ENCODE measurements at regions not wholly inside any gene's neighbourhood (a gene's known extent, or its start where the extent isn't known, plus 50 kb on each side); places are given as distances from the start of the nearest gene placed in this dataset.
"Not testable (repeated sequence)": the region's sequence is repeated elsewhere in the genome, so short reads cannot be mapped to it uniquely, and the experiment has no call there.

DNA sequence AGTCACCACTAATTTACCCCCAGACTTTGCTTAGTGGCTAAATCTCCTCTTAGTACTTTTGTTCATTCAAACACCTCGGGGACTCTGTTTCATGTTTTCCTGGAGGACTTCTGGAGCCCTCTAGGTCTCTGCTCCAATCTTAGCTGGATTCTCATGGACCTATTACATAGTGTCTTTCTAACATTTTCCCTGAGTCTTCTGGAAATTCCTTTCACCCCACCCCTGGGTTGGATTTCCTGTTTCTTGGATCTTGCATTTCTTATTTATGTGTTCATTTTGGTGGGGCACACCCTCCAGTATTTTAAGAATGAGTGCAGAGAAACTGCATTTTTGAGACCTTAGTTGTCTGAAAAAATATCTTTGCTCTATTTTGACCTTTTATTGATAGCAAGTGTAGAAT, 220.1 kb downstream of the BLID start:
- DNase-seq = no peak

DNA sequence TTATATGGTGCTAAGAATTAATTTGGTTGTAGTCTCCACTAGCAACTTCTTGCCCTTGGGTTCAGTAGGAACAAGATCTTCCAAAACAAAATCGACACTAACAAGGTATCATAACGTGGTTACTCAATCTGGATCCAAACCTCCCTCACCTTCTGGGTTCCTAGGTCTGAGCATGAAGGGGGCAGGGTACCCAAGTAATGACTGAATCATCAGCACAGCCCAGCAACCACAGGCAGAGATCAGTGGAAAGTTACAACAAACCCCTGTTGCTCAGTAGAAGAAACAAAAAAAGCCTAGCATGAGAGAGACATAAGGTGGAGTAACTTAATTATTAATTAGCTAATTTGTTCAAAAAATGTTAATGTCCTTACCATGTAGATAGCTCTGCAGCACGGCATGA, 221.4 kb downstream of the BLID start:
- no peak for DNase-seq

DNA sequence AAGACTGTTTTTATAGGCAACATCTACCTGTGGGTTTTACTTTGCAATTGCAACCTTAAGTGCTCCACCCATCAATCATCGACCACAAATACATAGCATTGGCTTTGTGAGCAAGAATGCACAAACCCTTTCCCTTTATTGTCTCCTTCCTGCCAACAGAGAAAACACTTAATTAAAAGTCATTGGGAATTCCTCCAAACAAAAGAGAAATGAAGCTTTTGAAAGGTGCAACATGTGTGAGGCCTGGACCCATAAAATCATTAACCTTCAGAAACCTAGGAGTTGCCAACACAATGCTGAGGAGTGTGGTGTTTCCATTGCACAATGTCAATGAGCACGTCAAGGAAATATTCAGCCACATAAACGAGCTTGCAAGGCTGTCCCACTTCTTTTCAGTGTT, 223.2 kb downstream of the BLID start:
- DNase-seq = no peak

DNA sequence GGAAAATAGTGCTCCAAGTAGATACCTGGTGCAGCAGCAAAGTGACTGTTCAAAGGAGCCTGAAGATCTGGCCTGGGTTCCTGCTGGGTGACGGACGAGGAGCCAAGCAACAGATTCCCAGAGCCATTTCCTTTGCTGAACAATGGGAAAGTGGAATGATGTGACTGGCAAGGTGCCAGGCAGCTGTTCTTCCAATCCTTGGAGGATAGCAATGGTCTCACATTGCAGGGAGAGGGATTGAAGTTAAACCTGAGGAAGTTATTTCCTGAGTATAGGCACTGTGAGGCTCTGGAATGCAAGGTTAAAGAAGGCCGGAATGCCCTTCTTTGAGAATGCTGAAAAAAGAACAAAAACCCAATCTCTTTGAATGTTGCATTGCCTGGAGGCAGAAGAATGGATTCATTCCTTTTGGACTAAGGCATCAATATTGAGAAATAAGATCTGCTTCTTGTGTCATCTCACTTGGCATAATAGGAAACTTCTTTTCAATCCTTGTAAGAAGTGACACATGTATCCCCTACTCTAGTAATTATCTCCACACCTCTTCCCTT, 223.8 kb downstream of the BLID start:
- DNase-seq = no peak

DNA sequence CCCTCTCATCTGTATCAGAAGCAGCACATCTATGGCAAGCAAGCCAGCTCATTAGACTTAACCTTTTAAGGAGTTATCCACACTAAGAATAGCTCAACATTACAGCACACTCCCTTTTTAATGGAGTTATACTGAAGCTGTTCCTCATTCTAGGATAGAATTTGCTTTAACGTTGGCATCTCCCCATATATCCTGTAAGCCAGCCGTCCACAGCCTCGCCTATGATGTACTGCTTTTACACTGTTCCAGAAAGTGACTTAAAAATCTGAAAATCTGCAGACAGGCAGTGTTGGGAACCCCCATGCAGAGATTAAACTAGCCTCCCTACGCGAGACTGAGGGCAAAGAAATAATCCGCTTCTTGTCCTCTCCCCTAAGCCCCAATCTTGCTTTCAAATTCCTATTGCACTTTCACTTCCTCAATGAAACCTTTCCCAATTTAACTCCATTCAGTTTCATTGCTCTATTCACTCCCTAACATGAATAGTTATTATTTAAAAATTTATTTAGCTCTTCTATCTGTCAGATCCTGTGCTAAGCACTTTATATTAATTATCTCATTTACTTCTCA, 225.0 kb downstream of the BLID start:
- no peak for DNase-seq

DNA sequence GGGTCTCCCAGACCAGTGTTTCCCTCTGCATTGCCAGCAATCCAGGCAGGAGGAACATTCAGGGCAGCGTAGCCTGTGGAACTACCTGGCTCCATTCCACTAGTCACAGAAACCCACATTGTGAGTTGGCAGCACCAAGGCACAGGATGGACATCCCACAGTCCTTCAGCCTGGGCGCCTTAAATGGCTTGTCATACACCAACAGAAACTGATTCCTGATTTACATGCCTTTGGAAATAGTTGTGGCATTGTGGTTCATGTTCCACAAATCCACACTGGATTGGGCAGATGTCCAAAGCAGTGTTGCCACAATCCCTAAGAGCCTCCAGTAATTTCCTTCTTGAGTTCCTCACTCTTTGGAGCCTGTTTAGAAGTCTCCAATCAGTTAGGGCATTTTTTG, 225.6 kb downstream of the BLID start:
- no peak for DNase-seq

DNA sequence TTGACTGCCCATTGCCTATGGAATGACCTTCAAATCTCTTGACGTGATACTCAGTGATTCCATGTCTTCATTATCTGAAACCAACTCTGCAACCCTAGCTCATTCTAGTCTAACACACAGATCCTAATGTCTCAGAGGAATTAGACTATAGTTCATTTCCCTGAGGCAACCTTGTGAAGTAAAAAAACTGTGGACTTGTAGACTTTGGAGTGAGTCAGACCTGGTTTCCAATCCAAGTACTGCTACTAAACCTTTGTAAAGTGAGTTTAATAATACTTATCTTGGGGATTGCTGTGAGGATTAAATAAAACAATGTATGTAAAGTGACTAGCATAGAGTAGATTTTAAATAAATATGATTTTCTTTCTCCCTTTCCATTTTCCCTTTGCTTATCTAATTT, 226.1 kb downstream of the BLID start:
- DNase-seq = no peak

DNA sequence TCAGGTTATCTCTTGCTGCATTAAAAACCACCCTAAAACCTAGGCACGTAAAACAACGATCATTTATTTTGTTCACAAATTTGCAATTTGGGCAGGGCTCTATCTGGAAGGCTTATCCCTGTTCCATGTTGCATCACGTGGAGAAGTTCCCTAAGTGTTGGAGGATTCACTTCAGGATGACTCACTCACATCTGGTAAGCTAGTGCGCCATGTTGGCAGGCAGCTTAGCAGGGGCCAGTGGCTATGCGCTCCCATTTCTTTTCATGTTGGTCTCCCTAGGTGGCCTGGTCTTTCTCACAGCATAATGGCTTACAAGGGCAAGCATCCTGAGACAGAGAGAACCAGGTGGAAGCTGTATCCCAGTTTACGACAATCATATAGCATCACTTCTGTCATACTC, 226.8 kb downstream of the BLID start:
- DNase-seq = no peak

DNA sequence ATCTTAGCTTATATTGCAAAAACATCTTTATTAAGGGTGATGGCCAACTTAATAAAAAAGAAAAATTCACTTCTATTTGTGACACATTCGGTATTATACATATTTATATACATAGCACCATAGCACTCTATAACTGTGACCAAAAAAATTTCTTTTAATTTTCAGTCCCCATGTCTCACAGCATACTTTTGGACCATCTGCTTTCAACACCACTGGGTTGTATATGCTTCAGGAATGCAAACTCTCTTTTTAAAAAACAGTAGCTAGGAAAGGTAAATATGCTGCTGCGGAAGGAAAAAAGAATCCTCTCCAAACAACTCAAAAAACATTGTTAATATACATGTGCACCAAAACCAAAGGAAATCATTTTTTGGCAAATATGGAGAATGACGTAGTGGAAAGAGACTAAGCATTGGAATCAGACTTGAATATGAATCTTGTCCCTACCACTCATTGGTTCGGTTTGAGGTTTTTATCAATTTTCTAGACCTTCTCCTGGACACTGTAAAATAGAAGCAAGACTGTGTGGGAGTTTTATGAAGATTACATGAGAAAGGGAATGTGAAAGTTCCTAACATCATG, 227.9 kb downstream of the BLID start:
- DNase-seq = no peak

DNA sequence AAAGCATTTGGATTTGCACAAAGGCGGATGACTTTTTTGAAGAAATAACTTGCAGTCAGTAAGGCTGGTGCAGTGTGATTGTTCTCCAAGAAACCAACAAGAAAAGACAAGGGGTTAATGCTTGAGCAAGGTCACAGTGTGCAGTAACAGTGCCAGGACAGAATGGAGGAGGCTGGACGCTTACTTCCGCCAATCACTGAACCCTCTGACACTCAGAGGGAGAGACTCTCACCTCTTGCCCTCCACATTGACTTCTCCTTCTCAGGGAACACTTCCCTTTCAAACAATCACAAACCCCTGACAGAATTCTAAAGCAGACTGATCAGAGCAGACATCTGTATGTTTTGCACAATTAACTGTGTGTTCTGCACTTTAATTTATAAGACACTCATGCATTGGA, 228.4 kb downstream of the BLID start:
- no peak for DNase-seq

DNA sequence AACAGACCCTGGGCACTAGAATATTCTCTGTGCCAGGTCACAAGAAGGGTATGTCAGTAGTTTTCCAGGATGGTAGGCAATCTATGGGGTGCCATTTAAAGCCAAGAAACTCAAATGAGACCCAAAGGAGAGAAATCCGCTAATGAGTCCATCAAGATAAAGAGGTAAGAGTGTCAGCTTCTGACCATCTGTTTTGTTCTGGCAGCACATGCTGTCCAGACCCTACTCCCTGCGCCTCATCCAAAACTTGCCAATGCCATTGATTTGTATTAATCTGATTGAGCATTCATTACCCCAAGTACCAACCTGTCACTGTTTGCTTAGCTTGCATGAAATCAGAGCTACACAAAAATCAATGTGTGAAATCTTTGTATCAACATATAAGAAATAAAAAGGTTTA, 229.0 kb downstream of the BLID start:
- no peak for DNase-seq

DNA sequence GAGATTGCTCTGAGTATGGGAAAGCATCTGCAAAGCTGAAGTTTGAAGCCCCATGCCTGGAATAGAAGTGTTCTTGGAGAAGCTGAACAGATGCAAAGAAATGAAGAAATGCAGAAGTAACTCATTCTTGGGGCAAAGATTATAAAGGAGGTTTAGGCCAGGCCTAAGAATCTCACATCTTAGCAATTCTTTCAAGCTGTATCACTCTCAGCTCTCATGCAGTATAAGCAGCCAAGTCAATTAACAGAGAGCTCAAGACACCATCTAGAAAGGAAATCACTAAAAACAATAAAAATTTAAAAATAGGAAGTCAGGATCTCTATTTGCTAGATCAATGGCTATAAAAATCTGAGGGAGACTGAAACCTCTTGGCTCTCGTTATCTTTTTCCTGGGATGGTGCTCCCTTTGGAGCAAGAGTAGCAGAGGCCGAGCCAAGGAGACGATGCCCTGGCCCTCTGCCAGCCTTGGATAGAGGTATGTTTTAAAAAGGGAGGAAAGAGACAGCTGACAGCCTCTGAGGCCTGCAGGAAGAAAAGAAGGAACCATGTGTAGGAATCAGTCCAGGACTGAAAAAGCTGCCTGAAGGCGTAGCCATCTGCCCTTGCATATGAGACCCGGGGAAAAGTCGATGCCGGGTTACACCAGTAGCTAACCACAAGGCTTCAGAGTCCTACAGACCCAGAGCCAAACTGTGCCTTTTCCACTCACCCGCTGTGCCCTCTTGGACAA, 229.8 kb downstream of the BLID start:
- DNase-seq = no peak

DNA sequence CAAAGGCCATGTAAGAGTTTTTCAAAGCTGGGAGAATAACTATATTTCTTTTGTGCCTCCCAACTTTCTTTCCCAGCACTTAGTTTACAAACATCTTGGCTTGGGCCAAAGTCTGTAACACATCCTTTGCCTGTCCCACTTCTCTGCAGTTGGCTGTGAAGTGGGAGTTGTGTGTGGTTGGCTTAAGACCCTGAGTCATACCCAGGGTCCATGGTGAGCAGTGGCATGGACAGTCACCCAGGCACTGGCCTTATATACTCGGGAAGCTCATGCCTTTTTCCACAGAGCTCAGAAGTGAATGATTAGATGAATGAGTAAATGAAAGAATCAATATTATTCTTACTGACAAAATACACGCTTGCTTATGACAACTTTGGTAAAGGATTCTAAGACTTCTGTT, 231.4 kb downstream of the BLID start:
- DNase-seq = no peak

DNA sequence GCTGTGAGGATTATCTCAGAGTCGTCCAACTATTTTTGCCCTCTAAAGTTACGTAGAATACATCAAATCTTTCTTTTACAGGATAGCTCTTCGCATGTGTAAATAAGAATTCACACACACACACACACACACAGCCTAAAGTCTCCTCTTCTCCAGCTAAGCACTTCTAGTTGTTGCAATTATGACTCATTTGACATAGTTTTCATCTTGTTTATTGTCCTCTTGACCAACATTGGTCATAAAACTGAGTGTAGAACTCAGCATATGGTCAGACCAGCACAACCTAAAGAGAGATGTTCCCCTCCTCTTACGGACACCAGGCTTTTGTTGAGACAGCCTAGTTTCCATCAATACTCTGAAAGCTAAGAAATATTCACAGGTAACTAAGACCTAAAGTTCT, 234.2 kb downstream of the BLID start:
- no peak for DNase-seq

DNA sequence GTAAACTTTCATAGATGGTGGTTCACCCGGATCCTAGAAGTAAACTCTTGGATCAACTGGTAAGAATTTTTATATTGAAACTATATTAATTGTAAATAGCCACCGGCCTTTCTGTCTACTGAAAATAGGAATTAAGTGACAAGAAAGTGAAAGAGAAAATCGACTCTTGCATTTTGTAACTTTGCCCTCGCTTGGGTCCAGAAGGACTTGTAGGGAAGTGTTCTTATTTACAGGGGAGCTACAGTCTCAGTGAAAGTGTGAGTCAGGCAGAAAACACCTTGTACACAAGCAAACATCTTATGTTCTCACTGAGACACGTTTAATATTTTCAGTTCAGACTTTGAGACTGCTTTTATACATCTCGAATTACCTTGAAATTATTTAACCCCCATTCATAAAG, 238.9 kb downstream of the BLID start:
- no peak for DNase-seq

DNA sequence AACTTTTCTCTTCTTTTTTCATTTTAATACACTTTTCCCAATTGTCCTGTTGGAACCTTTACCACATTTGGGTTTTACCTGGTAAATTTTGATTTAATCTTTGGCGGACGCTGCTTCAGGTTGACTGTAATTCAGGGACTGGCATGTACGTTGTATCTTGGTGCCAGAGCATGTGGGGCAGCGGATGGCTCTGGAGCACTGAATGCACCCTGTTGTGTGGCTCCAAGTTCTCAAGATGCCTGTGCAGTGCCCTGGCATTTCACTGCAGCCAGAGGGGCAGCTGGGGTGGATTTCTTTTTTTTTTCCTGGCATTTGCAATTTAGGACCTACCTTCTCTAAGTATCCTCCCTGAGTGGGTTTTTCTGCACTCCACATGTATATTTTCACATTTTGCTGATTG, 242.2 kb downstream of the BLID start:
- no peak for DNase-seq

DNA sequence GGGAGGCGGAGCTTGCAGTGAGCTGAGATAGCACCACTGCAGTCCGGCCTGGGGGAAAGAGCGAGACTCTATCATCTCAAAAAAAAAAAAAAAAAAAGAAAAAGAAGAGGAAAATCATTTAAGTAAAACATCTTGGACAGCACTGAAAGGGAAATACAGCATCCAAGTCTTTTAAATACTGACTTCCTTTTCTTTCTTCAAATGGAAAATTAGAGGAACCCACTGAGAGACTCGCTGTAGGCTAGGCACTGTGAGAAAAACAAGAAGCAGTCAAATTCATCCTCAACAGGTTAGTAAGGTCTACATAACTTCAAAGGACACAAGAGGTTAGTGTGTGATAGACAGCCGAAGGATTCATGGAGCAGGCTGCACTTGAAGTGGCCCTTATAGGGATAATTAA, 243.7 kb downstream of the BLID start:
- no peak for DNase-seq

DNA sequence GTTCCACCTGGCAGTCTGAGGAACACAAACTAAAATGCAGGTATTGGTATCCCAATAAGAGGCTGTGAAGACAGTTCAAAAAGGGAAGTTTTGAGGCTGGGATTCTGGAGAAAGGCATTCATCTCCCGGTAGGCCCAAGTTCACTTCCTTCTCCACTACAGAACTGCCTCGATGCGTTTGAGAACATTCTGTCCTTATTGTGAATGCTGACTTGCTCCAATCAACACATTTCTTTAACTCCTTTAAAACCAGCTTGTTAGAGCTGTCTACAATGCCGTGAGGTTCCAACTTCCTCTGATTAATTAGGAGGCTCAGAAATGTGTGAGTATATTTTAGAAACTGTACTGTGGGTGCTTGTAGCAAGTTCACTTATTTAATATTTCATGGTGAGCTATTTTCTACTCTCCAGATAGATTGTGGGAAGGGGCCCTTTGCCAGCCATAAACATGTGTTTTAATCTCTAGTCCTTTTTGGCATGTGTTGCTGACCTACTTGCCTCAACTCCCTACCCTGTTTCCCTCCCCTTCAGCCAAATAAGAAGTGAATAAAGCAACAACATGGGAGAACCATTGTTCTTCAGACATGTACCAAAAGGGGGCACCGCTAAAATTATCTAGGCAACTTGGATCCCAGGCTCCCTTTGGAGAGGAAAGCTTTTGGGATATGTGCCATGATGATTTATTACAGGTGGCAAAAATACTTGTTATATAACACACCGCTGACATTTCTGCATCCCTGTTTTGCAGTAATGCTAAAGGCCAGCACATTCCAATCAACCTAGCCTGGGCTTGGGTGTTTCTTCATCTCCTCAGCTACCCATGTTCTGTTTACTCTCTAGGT, 245.6 kb downstream of the BLID start:
- DNase-seq = no peak

DNA sequence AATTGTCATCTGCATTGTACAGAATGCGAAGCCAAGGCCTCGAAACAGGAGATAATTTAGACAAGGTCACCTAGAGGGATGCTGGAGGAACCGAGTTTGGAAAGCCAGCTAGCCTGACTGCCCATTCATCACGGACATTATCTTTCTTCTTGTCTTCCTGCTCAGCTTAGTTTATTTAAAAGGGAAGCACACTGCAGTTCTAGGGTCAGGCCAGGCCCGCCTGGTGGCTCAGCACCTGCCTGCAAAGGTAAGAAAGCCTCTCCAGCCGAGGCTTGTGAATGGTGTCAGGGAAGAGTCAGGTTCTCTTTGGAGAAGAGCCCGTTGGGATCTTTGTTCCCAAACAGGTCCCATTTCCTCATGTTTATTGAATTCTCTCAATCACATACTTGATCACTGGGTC, 246.5 kb downstream of the BLID start:
- no peak for DNase-seq

DNA sequence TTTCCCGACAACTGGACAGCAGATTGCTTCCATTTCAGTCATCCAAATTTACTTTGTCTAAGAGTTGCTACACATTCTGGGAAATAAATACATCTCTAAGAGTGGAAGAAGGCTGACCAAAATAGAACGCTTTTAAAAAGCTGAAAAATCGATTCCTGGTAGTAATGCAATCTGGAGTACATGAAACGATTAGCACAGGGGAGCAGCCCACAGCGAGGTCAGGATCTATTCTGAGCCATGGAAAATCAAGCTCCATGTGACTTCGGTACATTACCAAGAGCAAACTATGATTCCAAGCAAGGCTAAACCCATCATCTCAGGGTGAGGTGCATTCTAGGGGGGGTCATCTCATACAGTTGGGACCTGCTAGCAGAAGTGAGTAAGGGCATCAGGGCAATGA, 249.3 kb downstream of the BLID start:
- DNase-seq = no peak

DNA sequence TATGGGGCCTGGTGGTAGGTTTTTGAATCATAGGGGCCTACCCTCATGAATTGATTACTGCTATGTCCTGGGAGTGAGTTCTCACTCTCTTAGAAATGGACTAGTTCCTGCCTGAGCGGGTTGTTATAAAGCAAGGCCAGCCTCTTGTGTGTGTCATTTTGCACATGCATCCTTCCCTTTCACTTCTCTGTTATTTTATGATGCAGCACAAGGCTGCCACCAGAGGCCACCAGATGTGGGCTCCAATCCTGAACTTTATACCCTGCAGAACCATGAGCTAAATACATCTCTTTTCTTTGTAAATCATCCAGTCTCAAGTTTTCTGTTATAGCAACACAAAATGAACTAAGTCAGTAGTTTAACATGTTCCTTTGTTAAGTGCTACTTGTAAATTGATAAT, 251.4 kb downstream of the BLID start:
- DNase-seq = no peak

DNA sequence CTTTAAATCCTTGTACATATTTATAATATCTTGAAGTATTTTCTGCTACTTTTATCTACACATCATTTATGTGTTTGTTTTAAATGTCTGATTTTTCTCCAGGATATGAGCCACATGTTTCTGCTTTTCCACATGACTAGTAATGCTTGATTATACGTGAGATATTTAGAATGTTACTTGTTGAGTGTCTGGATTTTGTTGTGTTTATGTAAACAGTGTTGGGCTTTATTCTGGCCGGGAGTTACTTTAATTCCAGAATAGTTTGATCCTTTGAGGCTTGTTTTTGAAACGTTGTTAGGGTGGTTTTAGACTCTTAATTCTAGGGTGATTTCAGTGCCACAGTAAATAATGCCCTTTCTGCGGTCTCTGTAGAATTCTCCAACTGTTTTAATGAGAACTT, 252.9 kb downstream of the BLID start:
- no peak for DNase-seq

DNA sequence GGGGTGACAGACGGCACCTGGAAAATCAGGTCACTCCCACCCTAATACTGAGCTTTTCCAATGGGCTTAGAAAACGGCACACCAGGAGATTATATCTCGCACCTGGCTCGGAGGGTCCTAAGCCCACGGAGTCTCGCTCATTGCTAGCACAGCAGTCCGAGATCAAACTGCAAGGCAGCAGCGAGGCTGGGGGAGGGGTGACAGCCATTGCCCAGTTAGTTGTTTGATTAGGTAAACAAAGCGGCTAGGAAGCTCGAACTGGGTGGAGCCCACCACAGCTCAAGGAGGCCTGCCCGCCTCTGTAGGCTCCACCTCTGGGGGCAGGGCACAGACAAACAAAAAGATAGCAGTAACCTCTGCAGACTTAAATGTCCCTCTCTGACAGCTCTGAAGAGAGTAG, 260.9 kb downstream of the BLID start:
- not testable (repeated sequence) for DNase-seq

DNA sequence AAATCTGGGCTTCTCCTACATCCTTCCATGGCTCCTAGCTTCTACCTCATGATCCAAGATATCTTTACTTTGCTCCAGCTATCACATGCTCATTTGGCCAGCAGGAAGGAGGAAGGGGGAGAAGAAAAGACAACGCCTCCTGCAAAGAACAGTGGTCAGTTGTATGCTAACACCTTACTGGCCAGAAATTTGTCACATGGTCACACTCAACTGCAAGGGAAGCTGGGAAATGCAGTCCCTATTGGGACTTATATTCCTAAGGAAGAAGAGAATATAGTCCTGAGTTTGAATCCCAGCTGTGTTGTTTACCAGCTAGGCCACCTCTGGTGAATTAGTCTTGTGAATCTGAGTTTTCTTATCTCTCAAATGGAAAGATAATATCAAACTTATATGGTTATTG, 272.0 kb downstream of the BLID start:
- no peak for DNase-seq

Measured in DMS79 (cell line).